GM23338 (cell line): ENCODE measurements at regions not wholly inside any gene's neighbourhood (a gene's known extent, or its start where the extent isn't known, plus 50 kb on each side); places are given as distances from the start of the nearest gene placed in this dataset.

ENCODE experiments used
- CTCF ChIP-seq, 2 experiments: fragments of 200-600 bp in 1 of 2; sonication (generic) in 1 of 2; conservative IDR thresholded peaks; 2 replicates each; pipeline versions ENCODE4 v1.5.1 to v1.6.1; 2016 to 2017; ENCODE audit warnings: antibody characterized with exemption in 2 of 2, low read depth in 2 of 2, mild to moderate bottlenecking in 2 of 2, moderate library complexity in 1 of 2
- ETS1 ChIP-seq: IDR thresholded peaks from 2 replicates; pipeline ENCODE4 v1.6.1; 2016; ENCODE audit warnings: antibody characterized with exemption
- EZH2 ChIP-seq: fragments of 200-600 bp; sonication (generic); IDR thresholded peaks from one replicate; pipeline ENCODE4 v1.8.0; 2017; ENCODE audit warnings: antibody characterized with exemption, mild to moderate bottlenecking, low read depth; ENCODE audit not compliant: unreplicated experiment
- EZH2phosphoT487 ChIP-seq: fragments of 200-600 bp; sonication (generic); IDR thresholded peaks from one replicate; pipeline ENCODE4 v1.8.1; 2018; ENCODE audit warnings: antibody characterized with exemption; ENCODE audit not compliant: unreplicated experiment
- JUNB ChIP-seq: IDR thresholded peaks from one replicate; pipeline ENCODE4 v1.6.1; 2016; ENCODE audit warnings: antibody characterized with exemption; ENCODE audit not compliant: unreplicated experiment
- NANOG ChIP-seq: IDR thresholded peaks from 2 replicates; pipeline ENCODE4 v1.6.1; 2016; ENCODE audit warnings: antibody characterized with exemption, borderline replicate concordance
- POLR2AphosphoS5 ChIP-seq: IDR thresholded peaks from 2 replicates; pipeline ENCODE4 v1.6.1; 2016; ENCODE audit warnings: antibody characterized with exemption, low read depth
- REST ChIP-seq: IDR thresholded peaks from one replicate; pipeline ENCODE4 v1.6.1; 2018; ENCODE audit warnings: antibody characterized with exemption; ENCODE audit not compliant: unreplicated experiment
- ZNF462 ChIP-seq: fragments of 250-450 bp; sonication (Bioruptor Pico); IDR thresholded peaks from 2 replicates; pipeline ENCODE4 v1.5.0; 2020; ENCODE audit warnings: mild to moderate bottlenecking, moderate library complexity

GRCh38 chr13:97120976-97121375 is 101.2 kb upstream of the MBNL2 start:
- no peak for TF ChIP-seq CTCF (conservative IDR thresholded peaks at IDR 0.05; ENCODE audit: low read depth in 2 of 2)
- no peak for TF ChIP-seq REST
- TF ChIP-seq ETS1 = no peak
- no peak for TF ChIP-seq EZH2
- TF ChIP-seq POLR2AphosphoS5 = no peak
- TF ChIP-seq ZNF462 (CRISPR knock-in tag) = no peak
- no peak for TF ChIP-seq JUNB
- no peak for TF ChIP-seq EZH2phosphoT487
- no peak for TF ChIP-seq NANOG
